ENCODE measurements at regions not wholly inside any gene's neighbourhood (a gene's known extent, or its start where the extent isn't known, plus 50 kb on each side); places are given as distances from the start of the nearest gene placed in this dataset.

DNA sequence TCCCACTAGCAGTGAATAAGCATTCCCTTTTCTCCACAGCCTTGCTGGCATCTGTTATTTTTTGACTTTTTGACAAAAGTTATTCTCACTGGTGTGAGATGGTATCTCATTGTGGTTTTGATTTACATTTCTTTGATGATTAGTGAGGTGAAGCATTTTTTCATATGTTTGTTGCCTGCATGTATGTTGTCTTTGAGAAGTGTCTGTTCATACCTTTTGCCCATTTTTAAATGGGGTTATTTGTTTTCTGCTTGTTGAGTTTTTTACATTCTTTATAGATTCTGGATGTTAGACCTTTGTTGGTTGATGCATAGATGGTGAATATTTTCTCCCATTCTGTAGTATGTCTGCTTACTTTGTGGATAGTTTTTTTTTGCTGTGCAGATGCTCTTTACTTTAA, 171.7 kb downstream of the SREK1 start:
- no peak for FAIRE-seq
- Histone ChIP-seq H3K9me3 (ENCODE audit: control insufficient read depth in 2 of 3, insufficient read depth in 1 of 3, low read length in 3 of 3) (peaks cover 0 to 5% (median 0%) of the 10 kb centered on the region in 3 donors), H3K36me3 (ENCODE audit: control insufficient read depth in 2 of 3, insufficient read depth in 3 of 3, low read length in 3 of 3) (no peaks in the 10 kb centered on the region), H3K4me3 (ENCODE audit: low read length in 3 of 3) (no peak overlapping the region), H3K27ac (ENCODE audit: low read depth in 2 of 2, low read length in 2 of 2) (no peak overlapping the region), H3K4me1 (ENCODE audit: control insufficient read depth in 2 of 3, insufficient read depth in 2 of 3, low read depth in 1 of 3, low read length in 3 of 3) (no peaks in the 10 kb centered on the region), H3K27me3 (ENCODE audit: control insufficient read depth, insufficient read depth, low read length) (no peaks in the 10 kb centered on the region), H3K9ac (ENCODE audit: low read length in 3 of 3) (no peak overlapping the region)
- TF ChIP-seq, protein P1, sequence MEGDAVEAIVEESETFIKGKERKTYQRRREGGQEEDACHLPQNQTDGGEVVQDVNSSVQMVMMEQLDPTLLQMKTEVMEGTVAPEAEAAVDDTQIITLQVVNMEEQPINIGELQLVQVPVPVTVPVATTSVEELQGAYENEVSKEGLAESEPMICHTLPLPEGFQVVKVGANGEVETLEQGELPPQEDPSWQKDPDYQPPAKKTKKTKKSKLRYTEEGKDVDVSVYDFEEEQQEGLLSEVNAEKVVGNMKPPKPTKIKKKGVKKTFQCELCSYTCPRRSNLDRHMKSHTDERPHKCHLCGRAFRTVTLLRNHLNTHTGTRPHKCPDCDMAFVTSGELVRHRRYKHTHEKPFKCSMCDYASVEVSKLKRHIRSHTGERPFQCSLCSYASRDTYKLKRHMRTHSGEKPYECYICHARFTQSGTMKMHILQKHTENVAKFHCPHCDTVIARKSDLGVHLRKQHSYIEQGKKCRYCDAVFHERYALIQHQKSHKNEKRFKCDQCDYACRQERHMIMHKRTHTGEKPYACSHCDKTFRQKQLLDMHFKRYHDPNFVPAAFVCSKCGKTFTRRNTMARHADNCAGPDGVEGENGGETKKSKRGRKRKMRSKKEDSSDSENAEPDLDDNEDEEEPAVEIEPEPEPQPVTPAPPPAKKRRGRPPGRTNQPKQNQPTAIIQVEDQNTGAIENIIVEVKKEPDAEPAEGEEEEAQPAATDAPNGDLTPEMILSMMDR (IDR thresholded peaks at IDR 0.05; ENCODE audit: borderline replicate concordance, extremely low read depth, insufficient read depth), result no peak
- intact Hi-C loops (cut with DNase I), result no loop called here
- DNase-seq, result no peak

DNA sequence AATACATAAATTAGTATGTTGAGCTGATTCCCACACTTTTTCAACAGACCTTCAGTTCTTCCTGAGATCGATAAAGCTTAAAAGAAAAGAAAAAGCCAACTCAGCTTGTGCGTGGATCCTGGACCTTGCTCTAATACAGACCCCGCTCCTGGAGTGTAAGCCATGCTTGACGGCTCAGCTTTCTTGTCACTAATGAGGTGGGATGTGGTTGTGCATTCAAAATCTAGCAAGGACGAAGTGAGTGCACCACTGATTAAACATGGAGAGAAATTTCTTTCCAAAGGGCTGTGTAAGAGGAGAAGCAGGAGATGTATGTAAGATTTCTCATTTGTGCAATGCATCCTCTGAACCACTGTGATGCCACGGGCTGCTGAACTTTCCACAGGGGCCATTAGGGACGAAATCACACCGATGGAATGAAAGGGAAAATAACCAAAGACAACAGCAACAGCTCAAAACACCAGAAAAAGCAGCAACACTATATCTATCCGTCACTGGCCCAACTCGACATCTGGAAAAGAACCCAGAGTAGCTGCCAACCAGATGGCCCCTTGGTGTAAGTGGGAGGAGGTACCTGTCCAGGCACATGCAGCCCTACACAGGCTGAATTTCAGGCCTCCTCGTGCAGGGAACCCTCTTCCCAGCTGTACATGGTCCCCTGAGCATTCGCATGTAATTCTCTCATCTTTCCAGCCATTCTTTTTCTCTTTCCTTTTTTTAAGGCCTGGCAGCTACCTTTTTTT, 178.9 kb downstream of the SREK1 start:
- H3K4me3 ChIP-seq (ENCODE audit: low read length in 3 of 3), result no peak overlapping the region
- intact Hi-C loops (cut with DNase I), result no loop called here

DNA sequence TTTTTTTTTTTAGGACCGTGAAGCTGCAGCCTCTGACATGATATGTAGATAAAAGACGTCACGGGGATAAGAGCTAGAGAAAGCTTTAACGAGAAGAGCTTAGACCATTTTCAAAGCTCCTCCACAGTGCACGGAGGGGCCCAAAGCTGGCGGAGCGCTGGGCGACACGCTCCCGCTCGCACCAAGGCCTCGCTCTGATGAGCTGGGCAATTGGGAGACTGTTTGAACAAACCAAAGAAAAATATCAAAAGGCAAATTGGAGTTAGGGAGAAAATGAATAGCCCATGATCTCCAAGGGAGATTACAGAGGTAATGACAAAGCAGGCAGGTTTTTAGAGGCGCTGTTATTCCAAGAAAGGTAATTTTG, 179.4 kb downstream of the SREK1 start:
- H3K4me3 ChIP-seq (ENCODE audit: low read length in 3 of 3), result no peak overlapping the region
- H3K27ac ChIP-seq (ENCODE audit: low read depth in 2 of 2, low read length in 2 of 2), result no peak overlapping the region
- intact Hi-C loops (cut with DNase I), result no loop called here
- FAIRE-seq (no peak), DNase-seq (no peak)
- TF ChIP-seq, protein P1 (IDR thresholded peaks at IDR 0.05; ENCODE audit: borderline replicate concordance, extremely low read depth, insufficient read depth), result no peak
- no peaks in the 10 kb centered on the region for H3K27me3 ChIP-seq (ENCODE audit: control insufficient read depth, insufficient read depth, low read length)
- H3K9me3 ChIP-seq (ENCODE audit: control insufficient read depth in 2 of 3, insufficient read depth in 1 of 3, low read length in 3 of 3), result no peaks in the 10 kb centered on the region
- H3K36me3 ChIP-seq (ENCODE audit: control insufficient read depth in 2 of 3, insufficient read depth in 3 of 3, low read length in 3 of 3), result no peaks in the 10 kb centered on the region
- H3K9ac ChIP-seq (ENCODE audit: low read length in 3 of 3), result no peak overlapping the region
- H3K4me1 ChIP-seq (ENCODE audit: control insufficient read depth in 2 of 3, insufficient read depth in 2 of 3, low read depth in 1 of 3, low read length in 3 of 3), result peaks cover 0 to 13% (median 0%) of the 10 kb centered on the region in 3 donors

More for the DNA sequence above, 178.9 kb downstream of the SREK1 start:
- Histone ChIP-seq H3K4me1 (ENCODE audit: control insufficient read depth in 2 of 3, insufficient read depth in 2 of 3, low read depth in 1 of 3, low read length in 3 of 3) (peaks cover 0 to 13% (median 0%) of the 10 kb centered on the region in 3 donors), H3K27me3 (ENCODE audit: control insufficient read depth, insufficient read depth, low read length) (no peaks in the 10 kb centered on the region), H3K9me3 (ENCODE audit: control insufficient read depth in 2 of 3, insufficient read depth in 1 of 3, low read length in 3 of 3) (no peaks in the 10 kb centered on the region), H3K27ac (ENCODE audit: low read depth in 2 of 2, low read length in 2 of 2) (no peak overlapping the region), H3K36me3 (ENCODE audit: control insufficient read depth in 2 of 3, insufficient read depth in 3 of 3, low read length in 3 of 3) (no peaks in the 10 kb centered on the region), H3K9ac (ENCODE audit: low read length in 3 of 3) (no peak overlapping the region)
- TF ChIP-seq, protein P1 (IDR thresholded peaks at IDR 0.05; ENCODE audit: borderline replicate concordance, extremely low read depth, insufficient read depth), result no peak
- peak in 3 of 5 donors; percentile 18 to 54 (median 43) for DNase-seq
- no peak for FAIRE-seq
